T-cell (primary cell): ENCODE measurements at regions not wholly inside any gene's neighbourhood (a gene's known extent, or its start where the extent isn't known, plus 50 kb on each side); places are given as distances from the start of the nearest gene placed in this dataset.

Source experiments
- ATAC-seq, 4 experiments: fragments of 200-7000 bp in 3 of 4; fragments of 150-1000 bp in 1 of 4; cut with Tn5 transposase; replicated peaks in 1 of 4; 1 replicate in 3 of 4; 2 replicates in 1 of 4; pipeline ENCODE4 v1.10.0; 2021; ENCODE audit warnings: moderate library complexity in 3 of 4, mild to moderate bottlenecking in 2 of 4, moderate number of reproducible peaks in 1 of 4
- CTCF ChIA-PET, 2 donors: fragments of 300-600 bp; sonication (Branson Sonifier 250); formaldehyde crosslinking; loops; one replicate each; lab custom pipeline; 2022; ENCODE audit warnings: antibody characterized with exemption in 2 of 2; lab: Charles Lee
- POLR2A ChIA-PET, 2 donors: fragments of 300-600 bp; sonication (Branson Sonifier 250); formaldehyde crosslinking; loops; one replicate each; lab custom pipeline; 2022; ENCODE audit warnings: antibody characterized with exemption in 2 of 2; lab: Charles Lee
- DNase-seq, 35 experiments: peaks; one replicate each; pipeline versions ENCODE4 v3.0.0 to v3.0.0-alpha.2; 2013 to 2023
- H3K27ac ChIP-seq: one replicate; pipeline ENCODE4 v1.5.1; 2013; ENCODE audit warnings: low read length
- H3K27me3 ChIP-seq, 2 experiments: replicated peaks in 1 of 2; 1 replicate in 1 of 2; 2 replicates in 1 of 2; pipeline versions ENCODE4 v1.6.1 to v1.7.0; 2013; ENCODE audit warnings: low read length in 1 of 2, mixed read lengths in 1 of 2; ENCODE audit not compliant: control insufficient read depth in 2 of 2, insufficient read depth in 2 of 2; ENCODE audit errors: extremely low read depth in 1 of 2
- H3K36me3 ChIP-seq, 2 donors: 1 replicate in 1 of 2; 2 replicates in 1 of 2; pipeline versions ENCODE4 v1.6.1 to v1.7.0; 2013; ENCODE audit warnings: low read length in 1 of 2; ENCODE audit not compliant: control insufficient read depth in 2 of 2, insufficient read depth in 1 of 2; ENCODE audit errors: extremely low read depth in 1 of 2
- H3K4me1 ChIP-seq, 2 experiments: 1 replicate in 1 of 2; 2 replicates in 1 of 2; pipeline versions ENCODE4 v1.6.1 to v1.7.0; 2013; ENCODE audit warnings: low read length in 2 of 2, mixed read lengths in 1 of 2; ENCODE audit not compliant: insufficient read depth in 2 of 2, control insufficient read depth in 1 of 2; ENCODE audit errors: extremely low read depth in 1 of 2
- H3K4me3 ChIP-seq, 2 donors: 1 replicate in 1 of 2; 2 replicates in 1 of 2; pipeline versions ENCODE4 v1.5.1 to v1.7.0; 2013; ENCODE audit warnings: mild to moderate bottlenecking in 2 of 2, low read length in 1 of 2, moderate library complexity in 1 of 2; ENCODE audit not compliant: control insufficient read depth in 1 of 2; ENCODE audit errors: extremely low read depth in 1 of 2
- H3K9me3 ChIP-seq: 2 replicates; pipeline ENCODE4 v1.7.0; 2013
- H3K27ac Mint-ChIP-seq, 2 donors: one replicate each; pipeline ENCODE4 v1.8.0; 2020 to 2021; ENCODE audit warnings: mild to moderate bottlenecking in 2 of 2, mixed read lengths in 2 of 2
- H3K27me3 Mint-ChIP-seq, 2 donors: one replicate each; pipeline ENCODE4 v1.8.0; 2021 to 2022; ENCODE audit warnings: mixed read lengths in 2 of 2
- H3K36me3 Mint-ChIP-seq: one replicate; pipeline ENCODE4 v1.8.0; 2021; ENCODE audit warnings: mixed read lengths
- H3K4me1 Mint-ChIP-seq, 3 donors: one replicate each; pipeline ENCODE4 v1.8.0; 2020 to 2022; ENCODE audit warnings: mixed read lengths in 3 of 3, mild to moderate bottlenecking in 1 of 3
- H3K4me3 Mint-ChIP-seq, 3 donors: one replicate each; pipeline ENCODE4 v1.8.0; 2020 to 2022; ENCODE audit warnings: mild to moderate bottlenecking in 3 of 3, mixed read lengths in 3 of 3, moderate library complexity in 3 of 3
- H3K9me3 Mint-ChIP-seq, 3 donors: one replicate each; pipeline ENCODE4 v1.8.0; 2020 to 2022; ENCODE audit warnings: mixed read lengths in 3 of 3
- WGBS: methylation state at CpG from one replicate; pipeline ENCODE4 v1.1.5; 2013; ENCODE audit warnings: missing lambda C conversion rate; ENCODE audit not compliant: insufficient coverage; 5-methylcytosine and 5-hydroxymethylcytosine counted together

DNA sequence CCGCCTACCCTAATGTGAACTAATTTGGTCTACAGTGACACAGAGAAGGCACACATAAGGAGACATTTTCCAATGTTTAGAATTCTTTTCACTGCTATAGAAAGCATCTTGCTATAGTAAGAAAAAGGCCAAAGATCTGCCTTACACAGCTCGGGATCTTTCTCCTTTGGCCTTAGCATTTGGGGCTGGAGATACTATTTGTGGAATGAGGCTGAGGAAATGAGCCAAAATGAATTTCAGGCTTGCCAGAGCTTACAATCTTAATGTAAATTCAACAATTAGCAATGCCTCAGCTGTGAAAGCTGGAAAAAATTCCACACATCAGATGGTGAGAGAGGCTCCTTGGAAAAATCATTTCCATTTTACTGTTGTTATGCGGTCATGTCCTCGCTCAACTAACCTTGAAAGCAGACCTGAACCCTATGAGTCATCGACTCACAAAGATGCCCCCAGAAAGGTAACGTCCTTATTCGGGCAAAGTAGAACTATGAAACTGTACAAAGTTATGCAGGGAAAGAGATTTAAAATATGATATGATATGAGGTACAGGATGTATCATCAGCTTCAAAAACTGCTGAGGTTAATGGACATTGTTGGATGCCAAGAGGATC lies 324.5 kb upstream of the NBEA start:
- ChIA-PET CTCF (no interaction called here), POLR2A (no interaction called here)
- H3K4me3 Mint-ChIP-seq, result no peak overlapping the region
- Histone ChIP-seq H3K27ac (no peak overlapping the region), H3K4me1 (no peaks in the 10 kb centered on the region), H3K27me3 (no peaks in the 10 kb centered on the region), H3K36me3 (no peaks in the 10 kb centered on the region), H3K4me3 (no peak overlapping the region), H3K9me3 (no peaks in the 10 kb centered on the region)
- H3K9me3 Mint-ChIP-seq, result peaks cover 1 to 6% (median 5%) of the 10 kb centered on the region in 3 donors
- ATAC-seq, result no peak
- H3K27me3 Mint-ChIP-seq, result no peaks in the 10 kb centered on the region
- H3K27ac Mint-ChIP-seq, result no peak overlapping the region
- 96% methylated on average over 4 of the region's 7 CpGs for WGBS
- H3K36me3 Mint-ChIP-seq, result no peaks in the 10 kb centered on the region
- no peaks in the 10 kb centered on the region for H3K4me1 Mint-ChIP-seq
- DNase-seq, result no peak

- H3K36me3 ChIP-seq, result no peaks in the 10 kb centered on the region
- no peak overlapping the region for H3K27ac ChIP-seq
- H3K4me1 Mint-ChIP-seq, result no peaks in the 10 kb centered on the region
- no peaks in the 10 kb centered on the region for H3K4me1 ChIP-seq
- H3K27me3 Mint-ChIP-seq, result no peaks in the 10 kb centered on the region
- H3K36me3 Mint-ChIP-seq, result no peaks in the 10 kb centered on the region
- peaks cover 0 to 4% (median 4%) of the 10 kb centered on the region in 3 donors for H3K9me3 Mint-ChIP-seq
- H3K4me3 Mint-ChIP-seq, result no peak overlapping the region
- no peaks in the 10 kb centered on the region for H3K27me3 ChIP-seq
- CTCF ChIA-PET, result no interaction called here
- H3K4me3 ChIP-seq, result no peak overlapping the region
- POLR2A ChIA-PET, result no interaction called here
- WGBS, result no CpG with 5 or more reads among the region's 5 CpGs
- no peaks in the 10 kb centered on the region for H3K9me3 ChIP-seq
- no peak overlapping the region for H3K27ac Mint-ChIP-seq
- no peak for DNase-seq
- ATAC-seq, result no peak
Observed at GRCh38 chr13:34618654-34619053, 323.4 kb upstream of the NBEA start.

DNA sequence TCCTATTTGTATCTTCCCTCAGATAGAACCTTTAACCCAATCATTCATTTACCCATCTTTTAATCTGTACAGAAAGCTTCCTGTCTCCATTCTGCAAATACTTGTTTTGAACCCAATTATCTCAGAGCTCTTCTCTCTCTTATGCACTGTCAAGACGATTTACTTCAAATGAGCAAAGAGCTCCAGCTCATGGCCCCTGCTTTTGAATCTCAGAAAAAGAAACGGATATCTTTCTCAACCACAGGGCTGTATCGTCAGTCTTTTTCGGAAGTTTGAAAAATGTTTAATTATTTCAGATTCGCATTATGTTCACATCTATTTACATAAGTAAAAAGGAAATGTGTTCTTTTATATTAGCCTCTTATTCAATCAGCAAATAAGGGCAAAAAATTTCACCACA lies 322.7 kb upstream of the NBEA start:
- Mint-ChIP-seq H3K4me3 (no peak overlapping the region), H3K4me1 (no peaks in the 10 kb centered on the region), H3K27ac (no peak overlapping the region), H3K9me3 (peaks cover 0 to 4% (median 4%) of the 10 kb centered on the region in 3 donors), H3K36me3 (no peaks in the 10 kb centered on the region), H3K27me3 (no peaks in the 10 kb centered on the region)
- H3K36me3 ChIP-seq, result no peaks in the 10 kb centered on the region
- H3K4me3 ChIP-seq, result no peak overlapping the region
- ChIA-PET POLR2A (no interaction called here), CTCF (no interaction called here)
- 86% methylated on average over 1 of the region's 5 CpGs for WGBS
- ATAC-seq (no peak), DNase-seq (no peak)
- H3K27ac ChIP-seq, result no peak overlapping the region
- no peaks in the 10 kb centered on the region for H3K27me3 ChIP-seq
- H3K4me1 ChIP-seq, result no peaks in the 10 kb centered on the region
- no peaks in the 10 kb centered on the region for H3K9me3 ChIP-seq

DNA sequence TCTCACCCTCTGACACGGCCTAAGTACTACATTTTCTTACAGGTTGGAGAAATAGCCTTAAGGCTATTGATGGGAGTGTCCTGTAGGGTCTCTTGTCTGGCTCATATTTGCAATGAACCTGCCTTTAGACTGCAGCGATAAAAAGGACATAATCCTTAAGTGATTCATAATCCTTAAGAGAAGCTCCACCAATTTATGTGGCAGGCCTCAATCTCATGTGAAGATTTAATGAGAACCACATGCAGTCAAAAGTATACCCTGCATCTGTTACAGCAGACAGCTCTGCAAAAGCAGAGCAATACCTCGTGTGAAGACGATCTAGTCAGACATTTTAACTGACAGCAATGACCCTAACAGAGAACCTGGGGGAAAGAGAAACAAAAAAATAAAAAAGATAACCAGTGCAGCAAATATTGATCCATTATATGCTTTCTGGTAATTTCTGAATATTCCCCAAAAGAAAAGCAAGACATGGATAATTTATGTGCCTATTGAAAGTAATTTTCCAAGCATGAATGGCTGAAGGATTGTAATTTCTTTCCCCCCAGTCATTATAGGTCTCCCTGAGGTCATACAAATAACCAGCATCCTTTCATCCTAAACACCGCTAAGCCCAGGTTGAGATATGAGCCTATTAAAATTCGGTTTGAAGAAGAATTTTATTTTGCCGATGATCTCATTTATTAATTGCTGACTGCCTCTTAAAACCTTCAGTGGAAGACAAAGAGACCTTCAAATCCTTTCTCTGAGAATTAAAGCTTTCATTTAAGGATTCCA lies 321.8 kb upstream of the NBEA start:
- Histone ChIP-seq H3K36me3 (no peaks in the 10 kb centered on the region), H3K4me3 (no peak overlapping the region), H3K4me1 (no peaks in the 10 kb centered on the region), H3K27me3 (no peaks in the 10 kb centered on the region), H3K27ac (no peak overlapping the region), H3K9me3 (no peaks in the 10 kb centered on the region)
- 100% methylated on average over 1 of the region's 7 CpGs for WGBS
- H3K27ac Mint-ChIP-seq, result no peak overlapping the region
- no peak overlapping the region for H3K4me3 Mint-ChIP-seq
- ATAC-seq, result no peak
- no peaks in the 10 kb centered on the region for H3K36me3 Mint-ChIP-seq
- peaks cover 0 to 4% (median 0%) of the 10 kb centered on the region in 3 donors for H3K9me3 Mint-ChIP-seq
- peaks cover 0 to 4% of the 10 kb centered on the region in 2 donors for H3K27me3 Mint-ChIP-seq
- POLR2A ChIA-PET, result no interaction called here
- no peaks in the 10 kb centered on the region for H3K4me1 Mint-ChIP-seq
- no peak for DNase-seq
- CTCF ChIA-PET, result no interaction called here

DNA sequence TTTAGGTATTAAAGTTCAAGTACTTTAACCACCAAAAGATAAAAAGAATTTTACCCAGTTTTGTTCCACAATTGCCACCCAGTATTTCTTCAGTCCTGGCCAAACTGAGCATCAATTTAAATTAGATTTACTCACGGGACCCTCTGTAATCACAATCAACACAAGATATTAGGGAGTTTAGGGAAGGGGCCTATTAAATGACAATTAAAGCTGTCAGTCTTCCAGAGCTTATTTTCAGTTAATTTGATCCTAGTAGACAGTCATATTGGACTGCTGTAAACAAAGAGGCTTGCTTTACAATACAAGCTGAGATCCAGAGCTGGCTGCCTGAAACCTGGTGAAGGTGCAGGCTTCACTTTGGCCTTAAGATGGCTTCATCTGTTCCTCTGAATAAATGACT lies 321.2 kb upstream of the NBEA start:
- H3K36me3 Mint-ChIP-seq, result no peaks in the 10 kb centered on the region
- no peaks in the 10 kb centered on the region for H3K9me3 ChIP-seq
- CTCF ChIA-PET, result no interaction called here
- WGBS, result no CpG with 5 or more reads among the region's 1 CpG
- ATAC-seq, result no peak
- POLR2A ChIA-PET, result no interaction called here
- H3K27me3 Mint-ChIP-seq, result peaks cover 0 to 6% of the 10 kb centered on the region in 2 donors
- H3K9me3 Mint-ChIP-seq, result peaks cover 0 to 4% (median 0%) of the 10 kb centered on the region in 3 donors
- no peak overlapping the region for H3K27ac Mint-ChIP-seq
- no peak overlapping the region for H3K4me3 ChIP-seq
- DNase-seq, result no peak
- no peaks in the 10 kb centered on the region for H3K36me3 ChIP-seq
- H3K4me1 Mint-ChIP-seq, result no peaks in the 10 kb centered on the region
- no peaks in the 10 kb centered on the region for H3K27me3 ChIP-seq
- H3K4me1 ChIP-seq, result no peaks in the 10 kb centered on the region
- no peak overlapping the region for H3K27ac ChIP-seq
- H3K4me3 Mint-ChIP-seq, result no peak overlapping the region

DNA sequence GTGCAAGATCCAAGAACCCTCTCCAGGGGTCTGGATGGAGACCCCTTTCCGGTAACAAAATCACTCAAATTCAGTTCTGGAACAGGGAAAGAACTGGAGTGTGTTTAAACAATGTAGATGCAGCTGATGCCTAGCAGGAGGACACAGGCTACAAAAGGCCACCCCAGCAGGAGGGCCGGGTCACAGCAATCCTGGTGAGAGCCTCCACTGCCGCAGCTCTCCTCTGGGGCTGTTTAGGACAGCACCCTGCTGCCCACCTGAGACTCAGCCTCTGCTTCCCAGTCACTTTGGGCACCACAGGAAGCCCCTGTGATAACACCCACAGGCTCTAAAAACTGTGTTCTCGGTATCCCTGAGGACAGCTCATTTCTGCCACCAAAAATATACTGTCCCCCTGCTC lies 318.7 kb upstream of the NBEA start:
- no peak for DNase-seq
- H3K27ac Mint-ChIP-seq, result no peak overlapping the region
- H3K36me3 Mint-ChIP-seq, result no peaks in the 10 kb centered on the region
- WGBS, result 71% methylated on average over 2 of the region's 4 CpGs
- H3K4me3 Mint-ChIP-seq, result no peak overlapping the region
- no peak for ATAC-seq
- ChIA-PET CTCF (interaction anchor here in 1 of 2 donors (0.6 kb wide), 1 partner anchor 22 kb away, joined by 4 read pairs; no protein-coding TSS in a partner anchor), POLR2A (no interaction called here)
- Histone ChIP-seq H3K9me3 (no peaks in the 10 kb centered on the region), H3K27me3 (no peaks in the 10 kb centered on the region), H3K36me3 (no peaks in the 10 kb centered on the region), H3K4me1 (no peaks in the 10 kb centered on the region), H3K4me3 (no peak overlapping the region), H3K27ac (no peak overlapping the region)
- no peaks in the 10 kb centered on the region for H3K4me1 Mint-ChIP-seq
- peaks cover 0 to 6% of the 10 kb centered on the region in 2 donors for H3K27me3 Mint-ChIP-seq
- H3K9me3 Mint-ChIP-seq, result peaks cover 0 to 4% (median 2%) of the 10 kb centered on the region in 3 donors
